Mesothelial cell of epicardium (in vitro differentiated cells): ENCODE measurements at regions not wholly inside any gene's neighbourhood (a gene's known extent, or its start where the extent isn't known, plus 50 kb on each side); places are given as distances from the start of the nearest gene placed in this dataset.

Experiments used
- DNase-seq, 2 experiments: peaks; one replicate each; pipeline ENCODE4 v3.0.0; 2021; ENCODE audit warnings: low spot score in 2 of 2; ENCODE audit not compliant: unreplicated experiment in 2 of 2
- H3K27ac Mint-ChIP-seq: 2 replicates; pipeline ENCODE4 v1.8.0; 2021; ENCODE audit warnings: mixed read lengths
- H3K27me3 Mint-ChIP-seq: 2 replicates; pipeline ENCODE4 v1.8.0; 2021; ENCODE audit warnings: low read depth, mixed read lengths
- H3K36me3 Mint-ChIP-seq: 2 replicates; pipeline ENCODE4 v1.8.0; 2021; ENCODE audit warnings: mixed read lengths
- H3K4me1 Mint-ChIP-seq: 2 replicates; pipeline ENCODE4 v1.8.0; 2021; ENCODE audit warnings: mixed read lengths
- H3K4me3 Mint-ChIP-seq: 2 replicates; pipeline ENCODE4 v1.8.0; 2021; ENCODE audit warnings: mild to moderate bottlenecking, moderate library complexity, mixed read lengths
- H3K9me3 Mint-ChIP-seq: 2 replicates; pipeline ENCODE4 v1.8.0; 2021; ENCODE audit warnings: mixed read lengths
- TF ChIP-seq, protein P1 (sequence below): fragments of 200-600 bp; sonication (generic); IDR thresholded peaks from one replicate; pipeline ENCODE4 v1.5.0; 2021; ENCODE audit warnings: antibody characterized with exemption; ENCODE audit not compliant: unreplicated experiment

DNA sequence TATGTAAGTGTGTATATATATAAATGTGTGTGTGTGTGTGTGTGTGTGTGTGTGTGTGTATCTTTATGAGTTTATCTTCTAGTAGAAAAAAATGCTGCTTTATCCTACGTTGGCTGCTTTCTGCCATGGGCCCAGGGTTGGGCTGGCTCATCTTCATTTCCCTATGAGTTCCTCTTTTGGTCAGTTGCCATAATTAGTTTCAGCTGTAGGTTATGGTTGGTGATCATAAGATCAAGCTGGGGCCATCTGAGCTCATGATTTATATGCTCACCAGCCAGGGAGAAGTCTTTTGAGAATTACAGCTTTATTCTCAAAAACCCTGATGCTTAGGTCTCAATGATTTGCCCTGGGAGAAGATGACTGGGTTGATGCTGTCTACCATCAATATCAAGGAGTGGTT is 775.8 kb upstream of the ARPP21 start:
- Mint-ChIP-seq H3K27me3 (peaks cover 68% of the 10 kb centered on the region), H3K27ac (no peak overlapping the region), H3K36me3 (no peaks in the 10 kb centered on the region), H3K4me3 (no peak overlapping the region), H3K9me3 (no peaks in the 10 kb centered on the region), H3K4me1 (peaks cover 5% of the 10 kb centered on the region)
- DNase-seq = no peak
- TF ChIP-seq, protein P1, sequence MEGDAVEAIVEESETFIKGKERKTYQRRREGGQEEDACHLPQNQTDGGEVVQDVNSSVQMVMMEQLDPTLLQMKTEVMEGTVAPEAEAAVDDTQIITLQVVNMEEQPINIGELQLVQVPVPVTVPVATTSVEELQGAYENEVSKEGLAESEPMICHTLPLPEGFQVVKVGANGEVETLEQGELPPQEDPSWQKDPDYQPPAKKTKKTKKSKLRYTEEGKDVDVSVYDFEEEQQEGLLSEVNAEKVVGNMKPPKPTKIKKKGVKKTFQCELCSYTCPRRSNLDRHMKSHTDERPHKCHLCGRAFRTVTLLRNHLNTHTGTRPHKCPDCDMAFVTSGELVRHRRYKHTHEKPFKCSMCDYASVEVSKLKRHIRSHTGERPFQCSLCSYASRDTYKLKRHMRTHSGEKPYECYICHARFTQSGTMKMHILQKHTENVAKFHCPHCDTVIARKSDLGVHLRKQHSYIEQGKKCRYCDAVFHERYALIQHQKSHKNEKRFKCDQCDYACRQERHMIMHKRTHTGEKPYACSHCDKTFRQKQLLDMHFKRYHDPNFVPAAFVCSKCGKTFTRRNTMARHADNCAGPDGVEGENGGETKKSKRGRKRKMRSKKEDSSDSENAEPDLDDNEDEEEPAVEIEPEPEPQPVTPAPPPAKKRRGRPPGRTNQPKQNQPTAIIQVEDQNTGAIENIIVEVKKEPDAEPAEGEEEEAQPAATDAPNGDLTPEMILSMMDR = no peak

DNA sequence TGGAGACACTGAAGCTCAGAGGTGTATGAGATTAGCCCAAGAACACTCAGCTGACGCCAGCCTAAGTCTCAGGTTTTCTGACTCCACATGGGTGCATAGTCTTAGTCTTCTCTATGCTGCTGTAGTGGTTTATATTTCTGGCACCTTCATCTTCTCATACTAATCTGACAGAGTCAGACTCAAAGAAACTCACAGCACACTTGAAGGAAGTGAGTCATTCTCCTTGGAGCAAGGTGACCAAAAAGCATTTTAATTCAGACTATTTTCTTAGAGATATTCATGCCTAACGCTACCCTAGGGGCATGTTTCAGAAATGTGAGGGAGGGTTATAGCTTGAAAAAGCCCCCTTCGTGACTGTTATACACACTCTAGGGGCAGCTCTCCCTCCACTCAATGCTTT is 775.3 kb upstream of the ARPP21 start:
- Mint-ChIP-seq H3K9me3 (no peaks in the 10 kb centered on the region), H3K4me1 (peaks cover 5% of the 10 kb centered on the region), H3K36me3 (no peaks in the 10 kb centered on the region), H3K27ac (no peak overlapping the region), H3K27me3 (peaks cover 68% of the 10 kb centered on the region), H3K4me3 (no peak overlapping the region)
- no peak for DNase-seq
- TF ChIP-seq, protein P1 = no peak

- H3K9me3 Mint-ChIP-seq = no peaks in the 10 kb centered on the region
- H3K27me3 Mint-ChIP-seq = peaks cover 70% of the 10 kb centered on the region
- H3K27ac Mint-ChIP-seq = no peak overlapping the region
- peaks cover 2% of the 10 kb centered on the region for H3K4me1 Mint-ChIP-seq
- no peaks in the 10 kb centered on the region for H3K36me3 Mint-ChIP-seq
- no peak overlapping the region for H3K4me3 Mint-ChIP-seq
- TF ChIP-seq, protein P1 = no peak
- no peak for DNase-seq
Measured at GRCh38 chr3:34865346-34865745, 774.0 kb upstream of the ARPP21 start.

DNA sequence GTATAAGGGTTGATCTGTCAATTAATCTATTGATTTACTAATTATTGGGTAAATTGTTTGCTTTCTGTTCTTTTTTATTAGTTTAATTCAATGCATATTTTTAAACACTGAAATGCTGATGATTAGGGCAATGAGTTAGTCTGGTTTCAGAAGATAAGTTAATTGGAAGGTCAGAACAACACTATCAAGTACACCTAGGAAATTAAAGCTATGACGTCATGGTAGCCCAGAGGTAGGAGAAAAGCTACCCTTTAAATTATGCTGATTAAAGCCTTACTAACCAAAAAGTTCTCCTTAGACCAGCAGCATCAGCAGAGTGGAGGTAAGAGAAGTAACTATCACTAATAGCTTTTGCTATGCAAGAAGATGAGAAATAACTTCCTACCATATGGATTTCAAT is 770.4 kb upstream of the ARPP21 start:
- no peaks in the 10 kb centered on the region for H3K4me1 Mint-ChIP-seq
- no peaks in the 10 kb centered on the region for H3K9me3 Mint-ChIP-seq
- TF ChIP-seq, protein P1 = no peak
- H3K27me3 Mint-ChIP-seq = peaks cover 55% of the 10 kb centered on the region
- H3K36me3 Mint-ChIP-seq = no peaks in the 10 kb centered on the region
- no peak for DNase-seq
- no peak overlapping the region for H3K4me3 Mint-ChIP-seq
- no peak overlapping the region for H3K27ac Mint-ChIP-seq

DNA sequence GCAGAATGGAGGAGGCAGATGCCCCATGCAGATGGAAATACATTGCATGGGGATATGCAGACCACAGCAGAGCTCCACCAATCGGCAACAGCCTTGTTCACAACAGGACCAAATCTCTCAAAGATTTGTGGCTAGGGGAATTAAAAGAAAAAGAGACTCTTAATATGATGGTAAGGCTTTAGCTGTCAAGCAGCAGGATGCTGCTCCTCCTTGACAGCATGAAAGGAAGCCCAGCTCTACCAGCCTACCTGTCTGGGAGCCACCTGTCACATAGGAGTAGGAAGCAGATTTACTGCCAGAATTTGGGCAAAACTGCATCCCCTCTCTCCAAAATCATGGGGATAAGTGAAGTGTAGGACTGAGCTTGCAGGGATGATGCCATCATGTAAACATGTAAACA is 769.6 kb upstream of the ARPP21 start:
- H3K4me1 Mint-ChIP-seq = no peaks in the 10 kb centered on the region
- no peak overlapping the region for H3K27ac Mint-ChIP-seq
- H3K36me3 Mint-ChIP-seq = no peaks in the 10 kb centered on the region
- H3K4me3 Mint-ChIP-seq = no peak overlapping the region
- DNase-seq = no peak
- TF ChIP-seq, protein P1 = no peak
- no peaks in the 10 kb centered on the region for H3K9me3 Mint-ChIP-seq
- peaks cover 54% of the 10 kb centered on the region for H3K27me3 Mint-ChIP-seq

GRCh38 chr3:34872406-34872805 is 766.9 kb upstream of the ARPP21 start:
- TF ChIP-seq, protein P1 = no peak
- Mint-ChIP-seq H3K9me3 (no peaks in the 10 kb centered on the region), H3K4me3 (no peak overlapping the region), H3K36me3 (no peaks in the 10 kb centered on the region), H3K4me1 (no peaks in the 10 kb centered on the region), H3K27me3 (peaks cover 38% of the 10 kb centered on the region), H3K27ac (no peak overlapping the region)
- no peak for DNase-seq
